Neural progenitor cell (in vitro differentiated cells): ENCODE measurements at regions not wholly inside any gene's neighbourhood (a gene's known extent, or its start where the extent isn't known, plus 50 kb on each side); places are given as distances from the start of the nearest gene placed in this dataset.
"Not testable (repeated sequence)": the region's sequence is repeated elsewhere in the genome, so short reads cannot be mapped to it uniquely, and the experiment has no call there.

Experiments
- EZH2 ChIP-seq: fragments of 200-600 bp; sonication (generic); IDR thresholded peaks from 2 replicates; pipeline ENCODE4 v1.6.1; 2017; ENCODE audit warnings: antibody characterized with exemption, mild to moderate bottlenecking, moderate library complexity
- EZH2phosphoT487 ChIP-seq: fragments of 200-600 bp; sonication (generic); IDR thresholded peaks from 2 replicates; pipeline ENCODE4 v1.6.1; 2017; ENCODE audit warnings: antibody characterized with exemption
- TF ChIP-seq, protein P1 (sequence below): fragments of 200-600 bp; sonication (generic); IDR thresholded peaks from 2 replicates; pipeline ENCODE4 v1.5.1; 2017; ENCODE audit warnings: antibody characterized with exemption, mild to moderate bottlenecking

DNA sequence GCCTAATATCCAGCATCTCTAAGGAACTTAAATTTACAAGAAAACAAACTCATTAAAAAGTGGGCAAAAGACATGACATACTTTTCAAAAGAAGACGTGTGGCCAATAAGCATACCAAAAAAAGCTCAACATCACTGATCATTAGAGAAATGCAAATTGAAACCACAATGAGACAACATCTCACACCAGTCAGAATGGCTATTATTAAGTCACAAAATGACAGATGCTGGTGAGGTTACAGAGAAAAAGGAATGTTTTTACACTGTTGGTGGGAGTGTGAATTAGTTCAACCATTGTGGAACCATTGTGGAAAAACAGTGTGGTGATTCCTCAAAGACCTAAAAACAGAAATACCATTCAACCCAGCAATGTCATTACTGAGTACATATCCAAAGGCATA lies 83.5 kb upstream of the RBMS1 start:
- not testable (repeated sequence) for TF ChIP-seq EZH2phosphoT487, EZH2
- TF ChIP-seq, protein P1, sequence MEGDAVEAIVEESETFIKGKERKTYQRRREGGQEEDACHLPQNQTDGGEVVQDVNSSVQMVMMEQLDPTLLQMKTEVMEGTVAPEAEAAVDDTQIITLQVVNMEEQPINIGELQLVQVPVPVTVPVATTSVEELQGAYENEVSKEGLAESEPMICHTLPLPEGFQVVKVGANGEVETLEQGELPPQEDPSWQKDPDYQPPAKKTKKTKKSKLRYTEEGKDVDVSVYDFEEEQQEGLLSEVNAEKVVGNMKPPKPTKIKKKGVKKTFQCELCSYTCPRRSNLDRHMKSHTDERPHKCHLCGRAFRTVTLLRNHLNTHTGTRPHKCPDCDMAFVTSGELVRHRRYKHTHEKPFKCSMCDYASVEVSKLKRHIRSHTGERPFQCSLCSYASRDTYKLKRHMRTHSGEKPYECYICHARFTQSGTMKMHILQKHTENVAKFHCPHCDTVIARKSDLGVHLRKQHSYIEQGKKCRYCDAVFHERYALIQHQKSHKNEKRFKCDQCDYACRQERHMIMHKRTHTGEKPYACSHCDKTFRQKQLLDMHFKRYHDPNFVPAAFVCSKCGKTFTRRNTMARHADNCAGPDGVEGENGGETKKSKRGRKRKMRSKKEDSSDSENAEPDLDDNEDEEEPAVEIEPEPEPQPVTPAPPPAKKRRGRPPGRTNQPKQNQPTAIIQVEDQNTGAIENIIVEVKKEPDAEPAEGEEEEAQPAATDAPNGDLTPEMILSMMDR, result not testable (repeated sequence)
